SU-DHL-6 (cell line): ENCODE measurements at regions not wholly inside any gene's neighbourhood (a gene's known extent, or its start where the extent isn't known, plus 50 kb on each side); places are given as distances from the start of the nearest gene placed in this dataset.

Experiments
- H2AFZ ChIP-seq: fragments of 200-600 bp; sonication (generic); 2 replicates; pipeline ENCODE4 v1.6.1; 2014; ENCODE audit warnings: low read depth, mild to moderate bottlenecking, moderate library complexity, mixed read lengths, antibody characterized with exemption, low read length; ENCODE audit not compliant: severe bottlenecking
- H3F3A ChIP-seq: fragments of 200-600 bp; shearing (Covaris generic); 2 replicates; pipeline ENCODE4 v1.6.0; 2016; ENCODE audit warnings: antibody characterized with exemption, mild to moderate bottlenecking; ENCODE audit not compliant: insufficient read depth
- H3K27ac ChIP-seq: fragments of 200-600 bp; sonication (generic); 2 replicates; pipeline ENCODE4 v1.5.1; 2016; ENCODE audit warnings: low read depth, mild to moderate bottlenecking, low read length, moderate library complexity, mixed read lengths
- H3K27me3 ChIP-seq: fragments of 200-600 bp; sonication (generic), shearing (Covaris generic); 2 replicates; pipeline ENCODE4 v1.6.0; 2014; ENCODE audit warnings: mild to moderate bottlenecking, low read length
- H3K36me3 ChIP-seq: fragments of 200-600 bp; sonication (generic); 2 replicates; pipeline ENCODE4 v1.6.1; 2014; ENCODE audit warnings: mild to moderate bottlenecking, low read length, mixed read lengths
- H3K4me2 ChIP-seq: fragments of 300-600, 200-600 bp; shearing (Covaris generic), sonication (generic); 2 replicates; pipeline ENCODE4 v1.6.0; 2014; ENCODE audit warnings: low read length, low read depth, mild to moderate bottlenecking; ENCODE audit not compliant: poor library complexity, severe bottlenecking
- H3K4me3 ChIP-seq: fragments of 200-600 bp; sonication (generic); 2 replicates; pipeline ENCODE4 v1.5.1; 2014; ENCODE audit warnings: antibody characterized with exemption, low read length, mild to moderate bottlenecking, mixed read lengths; ENCODE audit not compliant: insufficient read depth, poor library complexity, severe bottlenecking
- H3K79me2 ChIP-seq: fragments of 200-600 bp; sonication (generic); 2 replicates; pipeline ENCODE4 v1.6.1; 2014; ENCODE audit warnings: mild to moderate bottlenecking, low read length, moderate library complexity; ENCODE audit not compliant: insufficient read depth
- H3K9ac ChIP-seq: fragments of 200-600 bp; sonication (generic); 2 replicates; pipeline ENCODE4 v1.7.0; 2014; ENCODE audit warnings: mild to moderate bottlenecking, low read length
- H3K9me2 ChIP-seq: fragments of 200-600 bp; sonication (generic); replicated peaks from 2 replicates; pipeline ENCODE4 v1.6.1; 2014; ENCODE audit warnings: low read length; ENCODE audit not compliant: insufficient read depth
- H3K9me3 ChIP-seq: fragments of 200-600 bp; sonication (generic); 2 replicates; pipeline ENCODE4 v1.6.1; 2014; ENCODE audit warnings: low read length, mixed read lengths; ENCODE audit not compliant: insufficient read depth
- H4K20me1 ChIP-seq: fragments of 200-600 bp; sonication (generic); 2 replicates; pipeline ENCODE4 v1.6.1; 2014; ENCODE audit warnings: low read depth, mild to moderate bottlenecking, antibody characterized with exemption, low read length, moderate library complexity, mixed read lengths
- EZH2phosphoT487 ChIP-seq: fragments of 200-600 bp; sonication (generic), shearing (Covaris generic); conservative IDR thresholded peaks from 2 replicates; pipeline ENCODE4 v1.6.1; 2018; ENCODE audit warnings: mild to moderate bottlenecking, antibody characterized with exemption, low read length, moderate library complexity, mixed read lengths
- TF ChIP-seq, protein P1 (sequence below): fragments of 200-600 bp; sonication (generic); IDR thresholded peaks from one replicate; pipeline ENCODE4 v1.5.1; 2017; ENCODE audit warnings: antibody characterized with exemption, mild to moderate bottlenecking, low read length, moderate library complexity; ENCODE audit not compliant: insufficient read depth, poor library complexity, severe bottlenecking

- Histone ChIP-seq H3K79me2 (no peaks in the 10 kb centered on the region), H3K9me2 (no peaks in the 10 kb centered on the region), H2AFZ (no peak overlapping the region), H3K4me3 (no peak overlapping the region), H3K36me3 (no peaks in the 10 kb centered on the region), H3K27ac (no peak overlapping the region), H3K4me2 (no peak overlapping the region), H3K9ac (no peak overlapping the region), H3K27me3 (no peaks in the 10 kb centered on the region), H4K20me1 (no peaks in the 10 kb centered on the region), H3K9me3 (no peaks in the 10 kb centered on the region), H3F3A (no peaks in the 10 kb centered on the region)
- TF ChIP-seq EZH2phosphoT487, result no peak
- TF ChIP-seq, protein P1, sequence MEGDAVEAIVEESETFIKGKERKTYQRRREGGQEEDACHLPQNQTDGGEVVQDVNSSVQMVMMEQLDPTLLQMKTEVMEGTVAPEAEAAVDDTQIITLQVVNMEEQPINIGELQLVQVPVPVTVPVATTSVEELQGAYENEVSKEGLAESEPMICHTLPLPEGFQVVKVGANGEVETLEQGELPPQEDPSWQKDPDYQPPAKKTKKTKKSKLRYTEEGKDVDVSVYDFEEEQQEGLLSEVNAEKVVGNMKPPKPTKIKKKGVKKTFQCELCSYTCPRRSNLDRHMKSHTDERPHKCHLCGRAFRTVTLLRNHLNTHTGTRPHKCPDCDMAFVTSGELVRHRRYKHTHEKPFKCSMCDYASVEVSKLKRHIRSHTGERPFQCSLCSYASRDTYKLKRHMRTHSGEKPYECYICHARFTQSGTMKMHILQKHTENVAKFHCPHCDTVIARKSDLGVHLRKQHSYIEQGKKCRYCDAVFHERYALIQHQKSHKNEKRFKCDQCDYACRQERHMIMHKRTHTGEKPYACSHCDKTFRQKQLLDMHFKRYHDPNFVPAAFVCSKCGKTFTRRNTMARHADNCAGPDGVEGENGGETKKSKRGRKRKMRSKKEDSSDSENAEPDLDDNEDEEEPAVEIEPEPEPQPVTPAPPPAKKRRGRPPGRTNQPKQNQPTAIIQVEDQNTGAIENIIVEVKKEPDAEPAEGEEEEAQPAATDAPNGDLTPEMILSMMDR, result no peak
Observed at GRCh38 chr12:114868995-114869834, 185.2 kb upstream of the TBX3 start.

GRCh38 chr12:114866331-114866730, 182.4 kb upstream of the TBX3 start:
- Histone ChIP-seq H3K9ac (no peak overlapping the region), H3F3A (no peaks in the 10 kb centered on the region), H3K27ac (no peak overlapping the region), H3K4me2 (no peak overlapping the region), H2AFZ (no peak overlapping the region), H3K4me3 (no peak overlapping the region), H3K9me2 (no peaks in the 10 kb centered on the region), H3K27me3 (no peaks in the 10 kb centered on the region), H4K20me1 (no peaks in the 10 kb centered on the region), H3K9me3 (no peaks in the 10 kb centered on the region), H3K79me2 (no peaks in the 10 kb centered on the region), H3K36me3 (no peaks in the 10 kb centered on the region)
- TF ChIP-seq EZH2phosphoT487, result no peak
- TF ChIP-seq, protein P1, result no peak

- Histone ChIP-seq H3F3A (no peaks in the 10 kb centered on the region), H3K27me3 (no peaks in the 10 kb centered on the region), H3K9me3 (no peaks in the 10 kb centered on the region), H2AFZ (no peak overlapping the region), H3K9ac (no peak overlapping the region), H3K36me3 (no peaks in the 10 kb centered on the region), H3K9me2 (no peaks in the 10 kb centered on the region), H3K79me2 (no peaks in the 10 kb centered on the region), H3K4me2 (no peak overlapping the region), H3K4me3 (no peak overlapping the region), H3K27ac (no peak overlapping the region), H4K20me1 (no peaks in the 10 kb centered on the region)
- no peak for TF ChIP-seq EZH2phosphoT487
- TF ChIP-seq, protein P1, result no peak
Observed at GRCh38 chr12:114864837-114865551, 181.0 kb upstream of the TBX3 start.
